GM19035 (cell line): ENCODE measurements at regions not wholly inside any gene's neighbourhood (a gene's known extent, or its start where the extent isn't known, plus 50 kb on each side); places are given as distances from the start of the nearest gene placed in this dataset.
"Not testable (repeated sequence)": the region's sequence is repeated elsewhere in the genome, so short reads cannot be mapped to it uniquely, and the experiment has no call there.

Experiments
- ATAC-seq: cut with Tn5 transposase; IDR thresholded peaks from one replicate; pipeline ENCODE4 v1.9.1; 2021; ENCODE audit not compliant: unreplicated experiment

DNA sequence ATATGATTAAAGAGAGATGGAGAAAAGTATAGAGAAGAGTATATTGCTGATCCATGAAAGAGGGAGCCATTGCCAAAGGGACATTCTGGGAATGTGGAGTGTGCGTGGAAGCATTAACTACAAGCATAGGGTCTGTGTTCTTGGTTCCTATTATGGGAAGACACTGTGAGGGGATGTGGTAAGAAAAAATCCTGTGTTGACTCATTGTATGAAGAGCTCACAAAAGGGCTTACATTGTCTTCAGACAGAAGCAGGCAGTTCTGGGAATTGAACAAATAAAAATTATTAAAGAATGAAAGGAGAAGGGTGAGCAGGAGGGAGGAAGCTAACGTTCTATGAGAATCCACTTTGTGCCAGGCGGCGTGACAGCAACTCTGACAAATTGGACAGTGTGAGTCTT lies 250.4 kb upstream of the CHD1 start:
- no peak for ATAC-seq

DNA sequence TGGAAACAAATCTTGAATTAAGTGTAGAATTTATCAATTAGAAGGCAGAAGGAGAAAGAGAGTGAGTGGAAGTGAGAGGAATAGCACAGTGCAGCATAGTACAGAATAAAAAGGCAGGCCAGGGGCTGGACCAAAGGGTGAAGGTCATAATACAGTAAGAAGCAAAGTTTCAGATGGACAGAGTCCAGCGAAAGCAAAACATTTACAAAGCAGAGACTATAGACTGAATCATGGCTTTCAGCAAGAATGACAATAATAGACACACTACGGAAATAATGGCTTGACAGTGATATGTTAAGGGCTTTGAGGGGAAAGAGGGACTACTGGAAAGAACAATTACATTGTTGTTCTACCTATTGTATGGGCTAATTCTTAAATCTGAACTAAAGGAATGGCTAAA lies 249.0 kb upstream of the CHD1 start:
- ATAC-seq = no peak

DNA sequence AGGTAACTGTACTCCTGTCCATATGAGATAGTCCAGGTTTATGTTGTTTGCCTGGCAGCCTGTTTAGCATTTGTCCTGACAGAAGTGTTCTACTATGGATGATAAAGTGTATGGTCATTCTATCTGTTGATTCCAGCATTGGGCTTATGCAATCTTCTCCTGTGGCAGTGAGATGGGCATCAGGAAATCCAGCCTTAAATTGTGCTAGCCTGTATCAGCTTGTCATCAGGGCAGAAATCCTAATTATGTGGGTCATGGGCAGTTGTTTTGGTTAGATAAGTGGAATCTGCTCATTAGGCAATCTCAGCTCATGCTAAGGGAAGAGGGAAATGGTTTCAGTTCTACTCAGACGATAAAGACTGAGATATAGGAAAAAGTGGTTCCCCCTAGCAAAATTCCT lies 247.4 kb upstream of the CHD1 start:
- no peak for ATAC-seq

DNA sequence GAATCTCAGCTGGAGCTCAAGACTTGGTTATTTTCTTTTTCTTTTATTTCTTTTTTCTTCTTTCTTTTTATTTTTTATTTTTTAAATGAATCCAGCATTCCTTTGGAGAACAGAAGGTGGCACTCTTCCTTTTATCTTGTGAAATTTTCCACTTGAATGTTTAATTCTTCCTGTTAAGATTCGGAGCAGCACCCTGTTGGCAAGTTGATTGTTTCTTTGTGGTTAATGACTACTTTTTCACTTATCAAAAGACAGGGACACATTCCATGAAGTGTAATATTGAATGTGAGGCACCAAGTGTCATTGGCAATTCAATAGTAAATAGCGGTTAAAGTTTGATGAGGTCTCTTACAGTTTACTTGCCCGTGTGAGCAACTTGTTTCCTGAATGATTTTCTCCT lies 240.5 kb upstream of the CHD1 start:
- ATAC-seq = no peak

DNA sequence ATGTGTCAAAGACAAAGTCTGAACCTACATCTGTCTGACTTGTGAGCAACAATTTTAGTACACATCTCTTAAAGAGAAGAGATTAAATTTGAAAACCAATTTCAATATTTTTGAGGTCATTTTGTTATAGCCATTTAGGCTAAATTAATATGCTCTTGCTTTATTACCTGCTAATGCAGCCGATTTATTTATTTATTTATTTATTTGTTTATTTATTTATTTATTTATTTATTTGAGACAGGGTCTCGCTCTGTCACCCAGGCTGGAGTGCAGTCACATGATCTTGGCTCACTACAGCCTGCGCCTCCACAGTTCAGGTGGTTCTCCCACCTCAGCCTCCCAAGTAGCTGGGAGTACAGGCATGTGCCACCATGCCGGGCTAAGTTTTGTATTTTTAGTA lies 232.7 kb upstream of the CHD1 start:
- not testable (repeated sequence) for ATAC-seq

- ATAC-seq = no peak
These were observed 227.9 kb upstream of the CHD1 start for GRCh38 chr5:99156688-99157087.

DNA sequence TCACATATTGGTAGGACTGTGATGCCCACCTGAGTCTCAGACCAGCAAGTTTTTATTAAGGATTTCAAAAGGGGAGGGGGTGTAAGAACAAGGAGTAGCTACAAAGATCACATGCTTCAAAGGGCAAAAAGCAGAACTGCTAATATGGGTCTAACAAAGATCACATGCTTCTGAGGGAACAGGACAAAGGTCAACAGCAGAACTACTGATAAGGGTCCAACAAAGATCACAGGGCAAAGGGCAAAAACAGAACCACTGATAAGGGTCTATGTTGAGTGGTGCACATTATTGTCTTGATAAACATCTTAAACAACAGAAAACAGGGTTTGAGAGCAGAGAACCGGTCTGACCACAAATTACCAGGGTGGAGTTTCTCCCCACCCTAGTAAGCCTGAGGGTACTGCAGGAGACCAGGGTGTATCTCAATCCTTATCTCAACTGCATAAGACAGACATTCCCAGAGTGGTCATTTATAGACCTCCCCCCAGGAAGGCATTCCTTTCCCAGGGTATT lies 214.5 kb upstream of the CHD1 start:
- not testable (repeated sequence) for ATAC-seq

- ATAC-seq = no peak
These were observed 212.8 kb upstream of the CHD1 start for GRCh38 chr5:99141534-99142128.

GRCh38 chr5:99138911-99139310 lies 210.1 kb upstream of the CHD1 start:
- ATAC-seq = no peak

- no peak for ATAC-seq
These were observed 205.1 kb upstream of the CHD1 start for GRCh38 chr5:99133921-99134320.

- ATAC-seq = no peak
These were observed 201.1 kb upstream of the CHD1 start for GRCh38 chr5:99129768-99130501.

DNA sequence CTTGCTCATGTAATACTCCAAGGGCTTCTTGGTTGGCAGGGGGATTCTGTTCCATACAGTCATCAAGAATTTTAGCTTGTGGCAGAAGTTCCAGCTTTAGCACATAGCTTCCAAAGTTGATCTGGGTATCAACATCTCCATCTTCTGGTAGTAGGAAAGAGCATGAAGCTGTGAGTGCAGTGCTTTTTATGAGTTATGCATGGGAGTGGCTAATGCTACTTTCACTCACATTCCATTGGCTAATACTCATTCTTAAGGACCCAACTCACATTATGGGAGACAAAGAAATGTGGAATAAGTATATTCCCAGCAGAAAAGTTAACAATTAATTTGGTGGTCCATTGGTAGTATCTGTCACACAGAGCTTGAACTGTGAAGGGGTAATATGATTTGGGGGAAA lies 194.2 kb upstream of the CHD1 start:
- no peak for ATAC-seq

DNA sequence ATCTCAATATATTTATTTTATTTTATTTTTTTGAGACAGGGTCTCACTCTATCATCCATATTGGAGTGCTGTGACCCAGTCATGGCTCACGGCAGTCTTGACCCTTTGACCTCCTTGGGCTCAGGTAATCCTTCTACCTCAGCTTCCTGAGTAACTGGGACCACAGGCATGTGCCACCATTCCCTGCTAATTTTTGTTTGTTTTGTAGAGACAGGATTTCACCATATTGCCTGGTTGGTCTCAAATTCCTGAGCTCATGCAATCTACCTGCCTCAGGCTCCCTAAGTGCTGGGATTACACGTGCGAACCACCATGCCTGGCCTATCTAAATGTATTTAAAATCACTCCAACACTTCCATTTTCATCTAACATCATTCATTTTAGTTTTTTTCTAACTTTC lies 190.5 kb upstream of the CHD1 start:
- no peak for ATAC-seq

- ATAC-seq = no peak
These were observed 187.7 kb upstream of the CHD1 start for GRCh38 chr5:99116526-99116925.

DNA sequence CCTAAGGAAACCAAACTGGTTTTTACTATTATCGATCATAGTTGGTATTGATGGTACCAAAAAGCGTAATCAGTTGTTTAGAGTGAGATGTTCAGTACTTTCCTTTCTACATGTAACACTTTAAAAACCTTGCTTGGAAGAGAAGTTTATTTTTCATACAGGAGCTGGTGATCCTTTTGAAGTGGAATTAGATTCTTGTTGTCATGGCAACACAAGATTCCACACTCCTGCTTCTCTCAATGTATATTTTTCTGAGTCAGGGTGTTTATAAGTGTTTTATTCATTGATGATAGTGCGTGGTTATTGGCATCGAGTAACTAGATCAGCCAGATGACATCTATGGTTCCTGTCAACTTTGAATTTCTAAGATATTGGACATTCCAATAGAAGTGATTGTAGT lies 181.1 kb upstream of the CHD1 start:
- ATAC-seq = no peak

GRCh38 chr5:99105216-99105615 lies 176.4 kb upstream of the CHD1 start:
- ATAC-seq = no peak

DNA sequence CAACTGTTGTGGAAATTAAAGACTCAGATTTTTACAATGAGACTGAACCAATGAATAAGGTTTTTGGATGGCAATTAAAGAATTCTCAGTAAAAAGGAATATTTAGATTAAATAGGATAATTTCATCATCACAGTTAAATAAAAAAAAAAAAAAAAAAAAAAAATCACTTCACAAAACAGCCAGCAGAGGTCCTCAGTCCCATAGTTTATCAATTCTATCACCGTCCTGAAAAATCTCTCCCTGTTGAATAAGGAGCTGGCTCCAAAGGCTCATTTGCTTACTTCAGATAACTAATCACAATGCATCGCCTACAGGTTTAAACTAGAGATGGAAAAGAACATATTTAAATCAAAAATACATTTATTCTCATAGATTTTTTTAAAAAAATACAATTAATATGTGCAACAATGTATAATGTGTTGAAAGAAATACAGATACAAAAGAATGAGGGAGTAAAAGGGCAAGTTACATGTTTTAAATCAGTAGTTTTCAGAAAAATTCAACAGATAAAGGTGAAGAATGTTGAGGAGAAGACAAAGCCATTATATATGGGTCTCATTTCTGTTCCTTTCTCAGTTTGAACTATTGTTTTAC lies 175.8 kb upstream of the CHD1 start:
- no peak for ATAC-seq

GRCh38 chr5:99102073-99102697 lies 173.4 kb upstream of the CHD1 start:
- ATAC-seq = no peak

- no peak for ATAC-seq
These were observed 170.9 kb upstream of the CHD1 start for GRCh38 chr5:99099691-99100090.

- no peak for ATAC-seq
These were observed 161.2 kb upstream of the CHD1 start for GRCh38 chr5:99089822-99090549.

GRCh38 chr5:99088309-99088708 lies 159.5 kb upstream of the CHD1 start:
- no peak for ATAC-seq
